Lung (tissue), 11 donors: ENCODE measurements at regions not wholly inside any gene's neighbourhood (a gene's known extent, or its start where the extent isn't known, plus 50 kb on each side); places are given as distances from the start of the nearest gene placed in this dataset.

Source experiments
- ATAC-seq: fragments of 200-7000 bp; cut with Tn5 transposase; one replicate; pipeline ENCODE4 v1.9.1; 2020; ENCODE audit warnings: moderate number of reproducible peaks; ENCODE audit not compliant: insufficient read depth, low FRiP score
- DNase-seq, 3 donors: peaks; one replicate each; pipeline ENCODE4 v3.0.0-alpha.2; 2013 to 2017
- H3K27ac ChIP-seq, 2 donors: one replicate each; pipeline ENCODE4 v1.5.1; 2013; ENCODE audit warnings: mild to moderate bottlenecking in 2 of 2, moderate library complexity in 2 of 2, control low read depth in 1 of 2, inconsistent platforms in 1 of 2, low read depth in 1 of 2, low read length in 1 of 2
- H3K27me3 ChIP-seq, 3 donors: one replicate each; pipeline ENCODE4 v1.5.1; 2013; ENCODE audit warnings: low read length in 2 of 3; ENCODE audit not compliant: control insufficient read depth in 3 of 3, insufficient read depth in 3 of 3
- H3K36me3 ChIP-seq, 4 donors: one replicate each; pipeline ENCODE4 v1.5.1; 2013; ENCODE audit warnings: low read length in 4 of 4, mild to moderate bottlenecking in 1 of 4, moderate library complexity in 1 of 4; ENCODE audit not compliant: control insufficient read depth in 4 of 4, insufficient read depth in 4 of 4
- H3K4me1 ChIP-seq, 5 donors: one replicate each; pipeline ENCODE4 v1.5.1; 2013; ENCODE audit warnings: low read length in 5 of 5, mild to moderate bottlenecking in 2 of 5, moderate library complexity in 1 of 5; ENCODE audit not compliant: control insufficient read depth in 5 of 5, insufficient read depth in 5 of 5
- H3K4me3 ChIP-seq: one replicate; pipeline ENCODE4 v1.5.1; 2013; ENCODE audit warnings: mild to moderate bottlenecking, control low read depth, moderate library complexity
- H3K9ac ChIP-seq, 2 donors: one replicate each; pipeline ENCODE4 v1.5.1; 2013; ENCODE audit warnings: low read length in 2 of 2, control low read depth in 1 of 2; ENCODE audit not compliant: insufficient read depth in 1 of 2
- H3K9me3 ChIP-seq, 4 donors: one replicate each; pipeline ENCODE4 v1.5.1; 2013; ENCODE audit warnings: low read length in 3 of 4, mild to moderate bottlenecking in 1 of 4, moderate library complexity in 1 of 4; ENCODE audit not compliant: control insufficient read depth in 4 of 4, insufficient read depth in 3 of 4
- WGBS, 2 donors: extraction: QIAGEN DNeasy Blood & Tissue Kit; methylation state at CpG; one replicate each; pipeline ENCODE4 v1.1.7; 2013; 5-methylcytosine and 5-hydroxymethylcytosine counted together
- TF ChIP-seq, protein P1 (sequence below): IDR thresholded peaks from 2 replicates; pipeline ENCODE4 v1.5.1; 2012; ENCODE audit warnings: mild to moderate bottlenecking; ENCODE audit errors: control extremely low read depth, extremely low read depth
- donor health status: control.
- donor health status: control.
- donor health status: Bipolar disorder and iron deficiency.
- donor health status: healthy.
- donor health status: DM: yes; HTN: yes; CAD: no.

DNA sequence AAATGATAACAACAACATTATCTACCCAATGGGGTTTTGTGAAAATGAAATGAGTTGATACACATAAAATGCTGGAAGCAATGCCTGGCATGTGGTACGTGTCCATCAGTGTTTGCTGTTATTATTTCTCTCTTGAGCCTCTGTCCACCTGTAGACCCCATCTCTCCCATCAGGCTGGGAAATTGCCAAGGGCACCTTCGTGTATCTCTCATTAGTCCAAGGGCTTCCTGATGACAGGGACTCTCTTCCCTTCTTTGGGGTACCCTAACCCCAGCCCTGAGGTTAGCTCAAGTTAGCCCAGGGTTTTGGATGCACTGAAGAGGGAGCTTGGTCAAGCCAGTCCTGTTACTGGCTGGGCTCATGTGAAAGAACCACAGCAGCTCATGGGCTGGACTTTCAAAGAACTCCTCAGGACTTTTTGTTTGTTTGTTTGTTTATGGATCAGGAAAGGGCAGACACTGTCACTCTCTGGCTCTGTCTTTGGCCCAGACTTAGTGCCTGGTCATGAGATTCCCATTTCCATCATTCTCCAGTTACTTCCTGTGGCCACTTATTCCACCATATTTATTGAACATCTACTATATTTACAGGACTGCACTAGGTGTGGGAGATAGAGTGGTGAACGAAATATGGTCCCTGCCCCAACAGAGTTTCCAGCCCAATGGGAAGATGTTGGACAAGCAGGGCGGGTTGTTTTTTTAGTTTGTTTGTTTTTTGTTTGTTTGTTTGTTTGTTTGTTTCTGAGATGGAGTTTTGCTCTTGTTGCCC lies 57.4 kb downstream of the NAV1 start:
- TF ChIP-seq, protein P1, sequence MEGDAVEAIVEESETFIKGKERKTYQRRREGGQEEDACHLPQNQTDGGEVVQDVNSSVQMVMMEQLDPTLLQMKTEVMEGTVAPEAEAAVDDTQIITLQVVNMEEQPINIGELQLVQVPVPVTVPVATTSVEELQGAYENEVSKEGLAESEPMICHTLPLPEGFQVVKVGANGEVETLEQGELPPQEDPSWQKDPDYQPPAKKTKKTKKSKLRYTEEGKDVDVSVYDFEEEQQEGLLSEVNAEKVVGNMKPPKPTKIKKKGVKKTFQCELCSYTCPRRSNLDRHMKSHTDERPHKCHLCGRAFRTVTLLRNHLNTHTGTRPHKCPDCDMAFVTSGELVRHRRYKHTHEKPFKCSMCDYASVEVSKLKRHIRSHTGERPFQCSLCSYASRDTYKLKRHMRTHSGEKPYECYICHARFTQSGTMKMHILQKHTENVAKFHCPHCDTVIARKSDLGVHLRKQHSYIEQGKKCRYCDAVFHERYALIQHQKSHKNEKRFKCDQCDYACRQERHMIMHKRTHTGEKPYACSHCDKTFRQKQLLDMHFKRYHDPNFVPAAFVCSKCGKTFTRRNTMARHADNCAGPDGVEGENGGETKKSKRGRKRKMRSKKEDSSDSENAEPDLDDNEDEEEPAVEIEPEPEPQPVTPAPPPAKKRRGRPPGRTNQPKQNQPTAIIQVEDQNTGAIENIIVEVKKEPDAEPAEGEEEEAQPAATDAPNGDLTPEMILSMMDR: no peak
- Histone ChIP-seq H3K27ac (no peak overlapping the region), H3K36me3 (peaks cover 0 to 2% (median 0%) of the 10 kb centered on the region in 4 donors), H3K4me3 (no peak overlapping the region), H3K9me3 (no peaks in the 10 kb centered on the region), H3K27me3 (no peaks in the 10 kb centered on the region), H3K9ac (no peak overlapping the region), H3K4me1 (peaks cover 0 to 48% (median 7%) of the 10 kb centered on the region in 5 donors)
- DNase-seq (no peak), ATAC-seq (no peak)
- 86 to 95% methylated on average over 4 of the region's 4 CpGs for WGBS, 2 donors

DNA sequence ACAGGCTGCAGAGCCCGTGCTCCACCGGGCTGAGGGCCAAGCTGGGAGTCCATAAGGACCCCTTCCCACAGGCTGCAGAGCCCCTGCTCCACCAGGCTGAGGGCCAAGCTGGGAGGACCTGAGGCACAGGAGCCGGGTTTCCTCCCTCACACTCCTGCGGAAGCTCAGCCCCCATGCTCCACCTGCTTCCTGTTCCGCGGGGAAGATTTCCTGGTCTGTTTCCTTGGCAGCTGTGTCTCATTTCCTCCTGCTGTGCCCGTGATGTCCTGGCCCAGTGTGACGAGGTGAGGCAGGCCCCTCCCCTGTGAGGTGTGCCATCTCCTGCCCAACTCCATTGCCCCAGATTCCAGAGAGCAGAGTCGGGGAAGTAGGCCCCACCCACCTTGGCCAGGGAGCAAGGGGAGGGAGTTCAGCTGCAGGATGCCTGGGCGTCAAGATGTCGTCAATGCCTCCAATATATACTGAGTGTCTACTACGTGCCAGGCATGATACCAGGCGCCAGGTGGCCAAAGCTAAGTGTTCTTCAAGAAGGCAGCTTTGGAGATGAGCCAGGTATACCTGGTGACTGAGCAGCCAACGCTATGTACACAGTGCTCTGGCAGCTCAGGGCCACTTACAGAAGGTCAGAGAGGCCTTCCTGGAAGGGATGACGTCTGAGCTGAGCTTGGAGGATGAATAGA lies 58.8 kb downstream of the NAV1 start:
- DNase-seq: peak; percentile 74 to 92 (median 80)
- H3K36me3 ChIP-seq: no peaks in the 10 kb centered on the region
- peaks cover 0 to 42% (median 7%) of the 10 kb centered on the region in 5 donors for H3K4me1 ChIP-seq
- H3K9me3 ChIP-seq: no peaks in the 10 kb centered on the region
- peak overlapping the region; percentile 14 to 77 for H3K27ac ChIP-seq
- ATAC-seq: peak; percentile 86
- H3K9ac ChIP-seq: no peak overlapping the region
- TF ChIP-seq, protein P1: no peak
- 31 to 43% methylated on average over 15 of the region's 15 CpGs for WGBS, 2 donors
- no peaks in the 10 kb centered on the region for H3K27me3 ChIP-seq
- H3K4me3 ChIP-seq: no peak overlapping the region

DNA sequence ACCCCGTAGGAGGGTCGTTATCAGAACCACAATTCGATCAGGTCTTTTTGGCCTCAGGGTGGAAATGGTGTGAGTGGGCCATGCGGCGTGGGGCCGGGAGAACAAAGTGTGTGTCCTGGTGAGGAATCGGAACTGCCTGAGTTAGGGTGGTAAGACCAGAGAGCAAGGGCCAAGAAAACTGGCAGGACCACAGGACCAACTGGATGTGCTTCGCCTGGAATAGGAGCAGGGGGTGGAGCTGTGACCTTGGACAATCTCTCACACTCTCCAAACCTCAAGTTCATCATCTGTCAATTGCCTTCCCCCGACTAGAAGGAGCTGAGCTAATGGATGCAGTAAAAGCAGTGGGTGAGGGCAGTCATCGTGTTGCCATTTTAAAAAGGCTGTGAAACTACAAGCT lies 59.5 kb downstream of the NAV1 start:
- Histone ChIP-seq H3K9ac (no peak overlapping the region), H3K4me3 (no peak overlapping the region), H3K4me1 (peaks cover 0 to 35% (median 3%) of the 10 kb centered on the region in 5 donors), H3K9me3 (no peaks in the 10 kb centered on the region), H3K27me3 (no peaks in the 10 kb centered on the region), H3K36me3 (no peaks in the 10 kb centered on the region), H3K27ac (peak overlapping the region in 1 of 2 donors; percentile 82)
- TF ChIP-seq, protein P1: no peak
- no peak for DNase-seq
- 76 to 92% methylated on average over 10 of the region's 10 CpGs for WGBS, 2 donors
- ATAC-seq: no peak
